ENCODE measurements at regions not wholly inside any gene's neighbourhood (a gene's known extent, or its start where the extent isn't known, plus 50 kb on each side); places are given as distances from the start of the nearest gene placed in this dataset.

DNA sequence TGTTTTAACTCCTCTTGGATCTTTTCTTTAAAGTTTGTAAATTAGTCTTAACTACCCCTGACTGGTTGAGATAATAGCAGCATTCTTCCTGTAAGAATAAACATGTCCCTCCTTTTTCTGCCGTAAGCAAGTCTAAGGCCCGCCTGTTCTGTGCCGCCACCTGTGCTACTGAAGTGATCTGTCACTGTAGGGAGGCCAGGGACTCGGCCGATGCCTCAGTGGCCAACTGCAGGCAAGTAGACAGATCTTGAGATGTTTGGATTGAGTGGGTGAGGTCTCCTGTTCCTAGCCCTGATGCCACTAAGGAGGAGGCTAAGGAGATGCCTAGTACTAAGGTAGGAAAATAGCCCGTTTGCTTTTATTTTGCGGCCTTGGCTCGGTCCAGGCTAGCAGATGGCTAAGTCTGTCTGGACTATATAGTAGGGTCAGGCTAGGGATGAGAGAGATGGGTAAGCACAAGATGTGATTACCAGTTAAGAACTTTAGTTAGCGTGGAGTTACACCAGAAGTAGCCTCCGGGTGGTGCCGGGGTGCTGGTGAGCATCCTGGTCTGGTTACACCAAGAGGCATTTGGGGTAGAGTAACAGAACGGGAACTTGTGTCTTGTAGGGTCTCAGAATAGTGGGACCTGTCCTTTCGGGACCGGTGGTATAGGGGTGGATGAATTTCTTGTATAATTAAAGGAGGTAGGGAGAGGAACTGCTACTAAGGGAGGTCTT is 584.2 kb downstream of the SUCLG1 start:
- no peak overlapping the region for H3K4me3 ChIP-seq (ENCODE audit: low read depth, low read length)
- TF ChIP-seq, protein P1, sequence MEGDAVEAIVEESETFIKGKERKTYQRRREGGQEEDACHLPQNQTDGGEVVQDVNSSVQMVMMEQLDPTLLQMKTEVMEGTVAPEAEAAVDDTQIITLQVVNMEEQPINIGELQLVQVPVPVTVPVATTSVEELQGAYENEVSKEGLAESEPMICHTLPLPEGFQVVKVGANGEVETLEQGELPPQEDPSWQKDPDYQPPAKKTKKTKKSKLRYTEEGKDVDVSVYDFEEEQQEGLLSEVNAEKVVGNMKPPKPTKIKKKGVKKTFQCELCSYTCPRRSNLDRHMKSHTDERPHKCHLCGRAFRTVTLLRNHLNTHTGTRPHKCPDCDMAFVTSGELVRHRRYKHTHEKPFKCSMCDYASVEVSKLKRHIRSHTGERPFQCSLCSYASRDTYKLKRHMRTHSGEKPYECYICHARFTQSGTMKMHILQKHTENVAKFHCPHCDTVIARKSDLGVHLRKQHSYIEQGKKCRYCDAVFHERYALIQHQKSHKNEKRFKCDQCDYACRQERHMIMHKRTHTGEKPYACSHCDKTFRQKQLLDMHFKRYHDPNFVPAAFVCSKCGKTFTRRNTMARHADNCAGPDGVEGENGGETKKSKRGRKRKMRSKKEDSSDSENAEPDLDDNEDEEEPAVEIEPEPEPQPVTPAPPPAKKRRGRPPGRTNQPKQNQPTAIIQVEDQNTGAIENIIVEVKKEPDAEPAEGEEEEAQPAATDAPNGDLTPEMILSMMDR (IDR thresholded peaks at IDR 0.05; ENCODE audit: low read depth, low read length), result no peak

DNA sequence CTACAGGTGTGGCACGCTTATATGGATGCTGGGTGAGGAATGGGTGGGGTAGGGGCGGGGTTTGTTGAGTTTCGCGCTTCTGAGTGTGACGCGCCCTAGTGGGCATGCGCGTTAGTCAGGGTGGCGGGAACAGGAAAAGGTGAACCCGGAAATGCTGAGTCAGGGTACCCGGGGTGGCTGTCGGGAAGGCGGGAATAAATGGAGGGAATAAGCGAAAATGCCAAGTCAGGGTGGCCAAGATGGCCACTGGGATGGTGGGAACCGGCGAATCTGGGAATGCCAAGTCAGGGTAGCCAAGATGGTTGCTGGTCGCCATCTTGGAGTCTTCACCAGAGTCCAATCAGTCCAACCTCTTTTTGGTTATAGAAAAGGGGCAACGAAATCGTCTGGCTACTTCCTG is 585.0 kb downstream of the SUCLG1 start:
- TF ChIP-seq, protein P1 (IDR thresholded peaks at IDR 0.05; ENCODE audit: low read depth, low read length), result no peak
- H3K4me3 ChIP-seq (ENCODE audit: low read depth, low read length), result no peak overlapping the region

DNA sequence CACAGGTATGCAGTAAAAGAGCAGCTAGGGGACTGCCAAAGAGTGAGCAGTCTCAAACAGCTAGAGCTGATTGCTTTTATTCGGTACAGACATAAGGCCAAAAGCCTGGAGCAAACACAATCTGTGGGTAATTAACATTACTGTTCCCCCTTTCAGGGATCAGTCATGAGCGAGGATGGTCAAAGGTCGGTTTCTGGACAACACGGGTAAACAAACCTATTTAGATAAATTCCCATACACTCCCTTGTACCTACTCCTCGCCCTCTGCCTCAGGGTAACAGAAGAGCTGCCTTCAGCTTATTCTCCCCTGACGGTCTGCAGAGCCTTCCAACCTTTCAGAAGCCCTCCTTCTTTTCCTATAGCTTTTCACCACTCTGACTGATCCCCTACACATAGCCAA is 586.0 kb downstream of the SUCLG1 start:
- H3K4me3 ChIP-seq (ENCODE audit: low read depth, low read length), result no peak overlapping the region
- TF ChIP-seq, protein P1 (IDR thresholded peaks at IDR 0.05; ENCODE audit: low read depth, low read length), result no peak

DNA sequence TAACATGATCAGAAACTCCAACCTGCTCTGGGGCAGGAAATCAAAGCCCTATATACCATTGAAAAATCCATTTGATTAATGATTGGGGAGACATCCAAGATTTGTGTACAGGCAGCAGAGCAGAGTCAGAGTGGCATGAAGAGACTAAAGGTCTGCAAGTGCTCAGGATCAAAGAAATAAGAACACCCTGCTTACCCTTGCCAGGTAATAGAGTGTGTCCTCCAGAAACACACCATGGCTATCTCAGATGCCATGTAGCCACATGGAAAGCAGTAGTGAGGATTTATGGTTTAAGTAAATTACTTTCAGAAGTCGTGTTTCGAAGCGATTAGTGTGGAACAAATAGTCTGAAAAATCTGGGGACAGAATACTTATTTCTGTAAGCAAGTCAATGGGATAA is 592.9 kb downstream of the SUCLG1 start:
- H3K4me3 ChIP-seq (ENCODE audit: low read depth, low read length), result no peak overlapping the region
- TF ChIP-seq, protein P1 (IDR thresholded peaks at IDR 0.05; ENCODE audit: low read depth, low read length), result no peak

DNA sequence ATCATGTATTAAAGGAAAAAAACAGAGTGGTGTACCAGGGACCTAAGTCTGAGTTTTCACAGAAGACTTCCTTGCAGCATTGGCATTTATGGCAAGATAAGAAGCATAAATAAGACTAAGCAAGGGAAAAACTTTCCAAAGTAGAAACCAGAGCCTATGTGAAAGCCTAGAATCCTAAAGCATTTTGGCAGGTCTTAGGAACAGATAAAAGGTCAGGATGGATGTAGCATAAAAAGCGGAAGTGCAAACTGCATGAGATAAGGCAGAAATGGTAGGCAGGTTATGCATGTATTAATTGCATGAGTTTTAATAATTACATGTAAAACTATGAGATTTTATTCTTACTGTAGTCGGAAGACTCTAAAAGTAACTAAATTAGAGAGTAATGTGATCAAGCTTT is 596.5 kb downstream of the SUCLG1 start:
- H3K4me3 ChIP-seq (ENCODE audit: low read depth, low read length), result no peak overlapping the region
- TF ChIP-seq, protein P1 (IDR thresholded peaks at IDR 0.05; ENCODE audit: low read depth, low read length), result no peak

DNA sequence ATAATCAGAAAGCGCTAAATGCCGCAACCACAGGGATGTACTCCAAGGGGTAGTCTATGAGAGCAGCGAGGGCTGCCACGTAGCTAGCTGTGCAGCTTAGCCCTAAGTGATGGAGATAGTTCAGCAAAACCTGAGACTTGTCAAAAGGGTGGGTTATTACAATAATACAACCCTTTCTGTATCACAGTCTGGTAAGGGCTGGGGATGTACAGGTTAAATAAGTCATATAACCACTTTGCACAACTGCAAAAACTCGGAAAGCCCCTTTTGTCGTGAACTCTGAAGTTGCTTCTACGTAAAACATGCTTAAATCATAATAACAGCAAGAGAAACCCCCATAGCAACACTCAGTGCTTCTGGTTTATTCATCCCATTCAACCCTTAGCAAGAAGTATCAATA is 598.8 kb downstream of the SUCLG1 start:
- TF ChIP-seq, protein P1 (IDR thresholded peaks at IDR 0.05; ENCODE audit: low read depth, low read length), result no peak
- H3K4me3 ChIP-seq (ENCODE audit: low read depth, low read length), result no peak overlapping the region

DNA sequence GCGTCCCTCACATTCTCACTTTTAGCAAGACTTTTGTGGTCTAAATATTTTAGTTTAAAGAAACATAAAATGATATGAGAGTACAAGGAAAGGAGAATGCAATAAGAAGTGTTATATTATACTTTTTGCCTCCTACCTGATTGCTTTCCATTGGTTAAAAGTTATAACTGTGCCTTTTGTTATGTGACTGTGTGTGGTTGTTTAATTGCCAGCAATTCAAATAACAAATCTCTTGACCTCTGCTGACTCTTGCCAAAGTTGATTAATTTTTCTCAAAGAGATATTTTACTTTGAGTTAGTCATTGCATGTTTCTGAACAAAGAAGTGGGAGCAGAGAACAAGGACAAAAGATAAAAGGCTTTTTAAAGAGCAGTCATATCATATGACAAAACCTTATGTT is 599.5 kb downstream of the SUCLG1 start:
- TF ChIP-seq, protein P1 (IDR thresholded peaks at IDR 0.05; ENCODE audit: low read depth, low read length), result no peak
- no peak overlapping the region for H3K4me3 ChIP-seq (ENCODE audit: low read depth, low read length)
